ENCODE measurements at regions not wholly inside any gene's neighbourhood (a gene's known extent, or its start where the extent isn't known, plus 50 kb on each side); places are given as distances from the start of the nearest gene placed in this dataset.

DNA sequence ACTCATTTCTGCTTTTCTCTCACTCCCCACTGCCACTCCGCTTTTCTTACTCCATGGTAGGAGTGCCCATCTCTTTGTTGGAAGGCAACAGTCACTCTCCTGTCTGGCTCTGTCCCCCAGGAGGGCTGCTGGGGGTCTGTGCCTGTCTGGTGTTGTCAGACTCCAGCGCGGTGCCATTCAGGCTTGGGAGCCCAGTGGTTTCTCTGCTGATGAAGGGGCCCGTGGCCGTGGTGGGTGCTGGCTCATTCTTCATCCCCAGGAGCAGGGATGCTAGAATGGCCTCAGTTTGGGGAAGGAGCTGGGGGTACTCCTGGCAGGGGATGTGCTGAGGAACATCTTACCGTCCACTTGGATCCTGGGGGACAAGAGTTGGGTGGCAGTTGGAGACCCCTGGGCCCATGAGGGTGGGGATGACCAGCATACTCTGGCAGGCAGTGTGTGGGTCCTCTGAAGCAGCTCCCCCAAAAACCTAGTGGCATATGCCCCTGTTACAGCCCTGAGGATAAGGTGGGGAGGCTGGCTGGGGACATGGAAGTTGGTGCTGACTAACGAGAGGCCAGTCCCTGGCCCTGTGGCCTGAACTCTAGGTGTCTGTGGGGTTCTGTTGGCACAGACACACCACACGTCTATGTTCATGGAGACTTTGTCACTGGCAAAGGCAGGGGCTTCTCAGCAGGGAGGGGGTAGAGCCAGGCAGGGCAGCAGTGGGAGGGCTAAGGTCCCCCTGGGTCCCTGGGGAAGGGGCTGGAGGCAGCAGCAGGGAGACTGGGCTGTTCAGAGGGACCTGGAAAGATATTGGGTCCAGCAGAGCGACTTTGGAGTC lies 102.8 kb upstream of the RET start:
- DNase-seq = no peak

DNA sequence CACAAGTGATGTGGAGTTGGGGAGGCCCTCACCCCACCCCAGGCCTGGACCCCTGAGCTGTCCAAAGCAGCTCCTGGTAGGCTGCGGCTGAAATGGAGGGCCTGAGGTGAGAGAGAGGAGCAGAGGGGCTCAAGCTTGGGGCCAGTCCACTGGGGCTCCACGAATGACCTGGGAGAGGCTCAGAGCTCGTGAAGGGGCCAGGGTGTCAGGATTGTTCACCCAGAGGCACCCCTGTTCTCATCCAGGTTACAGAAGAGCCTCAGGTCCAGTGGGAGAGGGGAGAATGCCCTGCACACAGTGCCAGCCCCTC lies 102.2 kb upstream of the RET start:
- DNase-seq = no peak

DNA sequence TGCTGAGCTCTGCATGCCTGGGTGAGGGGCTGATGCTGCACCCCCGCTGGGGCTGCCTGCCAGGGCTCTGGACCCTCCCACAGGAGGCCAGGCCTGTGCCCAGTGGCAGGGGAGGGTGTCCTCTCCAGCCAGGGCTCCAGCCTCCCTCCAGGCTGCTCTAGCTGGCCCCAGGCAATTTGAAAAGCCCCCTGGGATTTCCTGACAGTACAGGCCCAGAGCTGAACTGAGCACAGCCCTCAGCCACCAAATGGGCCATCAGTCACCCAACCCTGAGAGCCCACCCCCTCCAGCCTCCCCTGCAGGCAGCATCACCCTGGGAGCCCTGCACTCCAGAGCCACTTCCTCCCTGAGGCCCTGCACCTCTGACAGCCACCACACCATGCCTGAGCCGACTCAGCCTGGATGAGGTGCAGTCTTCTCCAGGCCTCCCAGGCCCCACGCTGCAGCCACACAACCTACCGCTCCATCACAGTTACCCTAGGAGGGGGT lies 101.8 kb upstream of the RET start:
- no peak for DNase-seq

DNA sequence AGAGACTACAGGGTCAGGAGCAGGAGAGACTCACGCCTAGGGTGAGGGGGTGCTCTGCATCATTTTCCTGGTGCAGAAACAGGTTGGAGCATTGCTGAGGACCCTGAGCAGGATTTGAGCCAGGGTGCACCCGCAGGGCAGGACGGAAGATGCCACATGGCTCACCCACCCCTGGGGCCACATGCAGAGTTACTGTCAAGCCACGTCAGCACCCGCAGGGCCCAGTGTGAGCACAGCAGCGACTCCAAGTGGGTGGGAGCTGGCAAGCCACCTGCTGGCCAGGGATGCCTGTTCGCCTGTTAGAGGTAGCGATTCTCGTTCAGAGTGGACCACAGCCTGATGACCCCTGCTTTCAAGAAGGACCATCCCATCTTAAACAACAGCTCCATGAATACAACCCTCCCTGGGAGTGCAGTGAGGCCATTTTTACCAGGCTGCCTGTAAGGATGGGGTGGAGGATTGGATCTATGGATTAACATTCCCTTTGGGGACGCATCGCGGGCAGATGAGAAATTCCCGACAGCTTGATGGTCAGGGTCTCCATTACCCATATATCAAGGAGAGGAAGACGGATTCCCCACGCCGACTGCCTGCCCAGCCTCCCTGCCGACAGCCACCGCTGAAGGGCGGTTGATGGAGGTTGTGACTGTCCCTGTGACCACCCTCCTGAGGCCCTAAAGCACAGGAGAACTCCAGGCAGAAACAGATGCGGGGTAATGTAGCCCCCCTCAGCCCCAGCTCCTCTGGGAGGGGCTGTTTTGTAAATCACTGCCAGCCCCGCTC lies 101.1 kb upstream of the RET start:
- no peak for DNase-seq

GRCh38 chr10:42976351-42977031 lies 100.4 kb upstream of the RET start:
- DNase-seq = no peak

DNA sequence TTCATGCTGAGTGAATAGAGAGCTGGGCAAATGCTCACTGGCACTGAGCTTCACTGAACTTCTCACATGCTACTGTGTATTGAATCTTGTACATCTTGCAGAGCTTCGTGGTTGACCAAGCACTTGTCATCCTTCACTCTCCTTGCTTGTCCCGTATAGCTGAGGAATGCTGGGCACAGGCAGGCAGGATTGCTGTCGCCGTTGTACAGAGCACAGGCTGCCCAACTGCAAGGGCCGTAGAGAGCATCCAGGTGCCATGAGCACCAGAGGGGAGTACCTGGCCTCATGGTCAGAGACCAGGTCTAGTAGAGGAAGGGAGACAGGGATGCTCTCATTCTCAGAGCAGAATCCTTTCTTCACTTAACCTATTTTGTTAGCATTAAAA lies 99.8 kb upstream of the RET start:
- no peak for DNase-seq

GRCh38 chr10:42979181-42979580 lies 97.7 kb upstream of the RET start:
- DNase-seq = no peak

DNA sequence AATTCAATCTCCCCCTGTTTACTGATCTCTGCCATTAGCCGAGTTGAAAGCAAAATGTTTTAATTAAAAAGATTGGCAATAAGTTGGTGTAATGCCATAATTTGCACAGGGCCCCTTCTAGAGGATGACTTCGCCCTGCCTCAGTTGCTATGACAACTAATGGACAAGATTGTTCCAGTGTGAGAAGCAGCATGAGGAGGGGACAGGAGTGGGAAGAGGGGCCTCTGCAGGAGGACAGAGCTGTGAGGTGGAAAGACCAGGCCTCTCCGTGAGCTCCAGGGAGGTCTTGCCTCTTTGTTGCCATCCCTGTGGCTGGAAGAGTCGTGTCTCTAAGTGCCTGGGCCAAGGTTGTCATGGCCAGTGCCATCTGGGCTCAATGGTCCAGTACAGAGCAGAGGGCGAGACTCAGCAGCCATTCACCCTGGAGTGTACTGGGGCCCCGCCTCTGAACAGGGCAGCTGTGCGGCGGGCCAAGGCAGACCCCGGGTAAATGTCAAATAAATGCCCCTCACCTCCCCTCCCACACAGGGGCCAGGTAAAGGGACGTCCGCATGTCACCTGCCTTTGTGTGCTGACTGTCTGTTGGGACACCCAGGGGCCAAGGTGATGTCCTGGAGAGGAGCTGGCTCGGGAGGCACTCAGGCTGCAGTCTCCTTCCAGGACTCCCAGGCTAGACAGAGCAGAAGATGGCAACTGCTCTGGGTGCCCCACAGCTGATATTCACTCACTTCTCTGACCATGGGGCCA lies 97.0 kb upstream of the RET start:
- DNase-seq = no peak

DNA sequence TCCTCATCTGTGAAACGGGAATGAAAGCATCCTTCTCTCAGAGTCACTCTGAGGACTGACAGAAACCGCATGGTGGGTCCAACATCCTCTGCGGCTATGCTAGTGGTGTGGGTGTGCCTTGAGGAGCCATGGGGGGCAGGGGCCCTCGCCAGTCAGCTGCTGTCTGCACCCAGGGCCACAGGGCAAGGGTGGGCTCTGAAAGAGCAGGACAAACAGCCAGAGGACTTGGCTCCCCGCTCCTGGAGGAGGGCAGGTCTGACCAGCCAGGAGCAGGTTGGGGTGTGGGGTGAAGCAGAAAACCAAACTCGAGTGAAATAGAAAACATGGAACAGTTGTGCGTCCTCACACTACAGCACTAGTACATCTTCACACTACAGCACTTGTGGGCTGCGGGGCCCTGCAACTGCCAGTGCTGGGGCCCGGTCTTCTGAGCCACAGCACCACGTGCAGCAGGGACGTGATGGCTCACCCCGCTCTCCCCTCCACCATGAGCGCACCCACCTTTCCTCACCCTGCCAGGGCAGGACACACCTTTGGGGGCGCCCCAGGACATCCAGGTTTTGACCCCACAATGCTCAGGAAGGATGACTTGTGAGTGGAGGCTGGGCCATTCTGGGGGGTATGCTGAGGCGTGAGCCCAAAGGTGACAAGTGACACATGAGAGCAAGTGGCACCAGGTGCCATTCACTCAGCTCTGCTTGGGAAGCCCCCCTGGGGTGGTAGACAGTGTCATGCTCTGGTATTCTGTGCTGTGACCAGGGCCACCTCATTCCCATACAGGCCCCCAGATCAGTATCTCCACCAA lies 96.1 kb upstream of the RET start:
- no peak for DNase-seq

- DNase-seq = no peak
These were observed 95.3 kb upstream of the RET start for GRCh38 chr10:42981358-42982236.

DNA sequence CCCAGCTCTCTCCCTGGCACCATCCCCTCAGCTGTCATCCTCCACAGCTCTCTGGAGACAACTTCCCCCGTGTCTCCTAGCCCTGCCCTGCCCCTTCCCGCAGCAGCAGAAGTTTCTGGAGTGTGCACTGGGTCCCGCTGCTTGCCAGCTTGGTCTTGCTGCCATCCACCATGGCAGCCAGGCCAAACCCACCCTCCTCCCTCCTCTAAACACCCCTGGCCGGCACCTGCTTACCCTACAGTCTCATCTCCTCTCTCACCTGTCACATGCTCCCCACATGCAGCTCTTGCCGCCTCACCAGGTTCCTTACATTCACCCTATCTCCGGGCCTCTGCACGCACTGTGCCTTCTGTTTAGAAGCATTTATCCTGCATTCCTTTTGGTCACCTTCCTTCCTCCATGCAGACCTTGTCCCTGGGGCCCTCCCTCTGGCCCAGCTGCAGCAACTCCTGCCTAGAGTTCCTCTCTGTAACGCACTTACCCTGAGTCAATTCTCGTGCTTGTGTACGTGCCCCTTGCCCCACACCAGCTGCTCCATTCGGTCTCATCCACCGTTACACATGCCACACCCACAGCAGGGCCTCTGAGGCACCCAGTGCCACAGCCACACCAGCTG lies 93.9 kb upstream of the RET start:
- DNase-seq = no peak

GRCh38 chr10:42983591-42983990 lies 93.3 kb upstream of the RET start:
- DNase-seq = no peak

DNA sequence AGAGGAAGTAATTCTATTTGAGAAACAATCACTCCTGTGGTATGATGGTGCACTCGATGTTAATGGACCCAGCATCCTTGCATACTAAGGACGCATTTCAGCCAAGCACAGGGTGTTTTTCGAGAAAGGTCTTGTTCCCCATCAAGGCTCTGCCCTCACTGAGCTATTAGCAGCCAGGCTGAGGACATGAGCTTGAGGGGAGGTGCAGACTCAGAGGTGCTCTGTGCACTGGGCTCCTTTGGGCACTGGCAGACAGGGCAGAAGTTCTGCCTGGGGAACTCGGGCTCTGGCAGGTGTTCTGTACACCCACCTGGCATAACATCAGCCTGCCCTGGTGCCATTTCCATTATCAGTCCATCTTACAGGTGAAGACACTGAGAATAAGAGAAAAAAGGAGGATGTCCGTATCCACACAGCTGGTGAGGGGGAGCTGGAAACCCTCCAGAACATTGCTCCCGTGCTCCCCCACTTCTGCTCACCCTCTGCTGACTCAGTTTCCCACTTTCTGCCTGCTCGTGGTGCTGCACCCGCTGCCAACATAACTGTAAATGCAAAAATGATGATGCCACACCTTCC lies 92.7 kb upstream of the RET start:
- DNase-seq = no peak

GRCh38 chr10:42984761-42985325 lies 92.0 kb upstream of the RET start:
- no peak for DNase-seq

- no peak for DNase-seq
These were observed 91.2 kb upstream of the RET start for GRCh38 chr10:42985436-42986316.

- no peak for DNase-seq
These were observed 90.2 kb upstream of the RET start for GRCh38 chr10:42986633-42987032.

DNA sequence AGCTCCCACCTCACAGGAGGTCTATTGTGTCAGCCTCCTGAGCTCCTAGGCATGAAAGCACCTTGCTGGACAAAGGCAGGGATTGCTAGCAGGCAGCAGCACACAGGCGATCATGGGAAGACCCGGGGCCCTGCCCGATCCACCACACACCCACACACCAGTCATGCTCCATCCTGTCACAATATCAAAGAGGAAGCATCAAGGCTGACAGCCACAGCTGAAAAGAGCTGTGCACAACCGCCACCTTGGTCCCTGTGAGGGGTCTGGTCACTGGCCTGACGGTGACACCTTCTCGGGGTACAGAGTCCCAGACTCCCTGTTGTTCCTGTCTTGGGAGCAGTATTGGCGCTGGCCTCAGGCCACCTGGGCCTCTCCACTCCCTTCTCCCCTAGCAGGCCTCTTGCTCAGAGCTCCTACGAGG lies 89.7 kb upstream of the RET start:
- no peak for DNase-seq

- DNase-seq = no peak
These were observed 89.3 kb upstream of the RET start for GRCh38 chr10:42987575-42987974.

GRCh38 chr10:42988069-42988468 lies 88.8 kb upstream of the RET start:
- no peak for DNase-seq

Data from NCI-H526 treated with DMSO at 0.1 percent for 48 hours (cell line).